PC-9 (cell line): ENCODE measurements at regions not wholly inside any gene's neighbourhood (a gene's known extent, or its start where the extent isn't known, plus 50 kb on each side); places are given as distances from the start of the nearest gene placed in this dataset.

Experiments used
- BruUV-seq: library from RNA; stranded (reverse); fragments of 400-500 nt; replicated peaks from 2 replicates; lab custom pipeline; 2021; lab: Mats Ljungman, UMichigan
- CTCF ChIA-PET: fragments of 300-600 bp; sonication (Branson Sonifier 250); formaldehyde crosslinking; loops from one replicate; lab custom pipeline; 2022; ENCODE audit warnings: antibody characterized with exemption; lab: Charles Lee
- POLR2A ChIA-PET: fragments of 300-600 bp; sonication (Branson Sonifier 250); formaldehyde crosslinking; loops from one replicate; lab custom pipeline; 2022; ENCODE audit warnings: antibody characterized with exemption; ENCODE audit not compliant: unreplicated experiment; lab: Charles Lee
- DNase-seq, 2 experiments: peaks; one replicate each; pipeline versions ENCODE4 v3.0.0 to v3.0.0-alpha.2; 2015 to 2022; ENCODE audit warnings: mixed read lengths in 1 of 2
- H2AFZ ChIP-seq: fragments of 200-600 bp; sonication (generic); 2 replicates; pipeline ENCODE4 v1.8.1; 2017; ENCODE audit warnings: antibody characterized with exemption
- H3F3A ChIP-seq: fragments of 200-600 bp; sonication (generic); 2 replicates; pipeline ENCODE4 v1.8.1; 2017; ENCODE audit warnings: antibody characterized with exemption, mild to moderate bottlenecking, low read depth; ENCODE audit not compliant: insufficient read depth
- H3K27ac ChIP-seq: fragments of 200-600 bp; sonication (generic); 2 replicates; pipeline ENCODE4 v1.6.1; 2016; ENCODE audit warnings: mixed run types
- H3K27me3 ChIP-seq: fragments of 200-600 bp; sonication (generic); 2 replicates; pipeline ENCODE4 v1.6.1; 2016; ENCODE audit warnings: low read depth, mixed run types; ENCODE audit not compliant: insufficient read depth
- H3K36me3 ChIP-seq: fragments of 200-600 bp; sonication (generic); 2 replicates; pipeline ENCODE4 v1.6.1; 2016; ENCODE audit warnings: low read depth, mixed run types
- H3K4me1 ChIP-seq: fragments of 200-600 bp; sonication (generic); replicated peaks from 2 replicates; pipeline ENCODE4 v1.6.1; 2016; ENCODE audit warnings: mixed run types; ENCODE audit not compliant: insufficient read depth
- H3K4me2 ChIP-seq: fragments of 200-600 bp; sonication (generic); 2 replicates; pipeline ENCODE4 v1.6.1; 2017; ENCODE audit warnings: mixed run types
- H3K4me3 ChIP-seq: fragments of 200-600 bp; sonication (generic); 2 replicates; pipeline ENCODE4 v1.6.1; 2016; ENCODE audit warnings: mixed run types
- H3K79me2 ChIP-seq: fragments of 200-600 bp; sonication (generic); 2 replicates; pipeline ENCODE4 v1.6.1; 2017; ENCODE audit warnings: low read depth, mixed run types
- H3K9me2 ChIP-seq: fragments of 200-600 bp; sonication (generic); 2 replicates; pipeline ENCODE4 v1.8.1; 2017; ENCODE audit warnings: mild to moderate bottlenecking; ENCODE audit not compliant: insufficient read depth
- H3K9me3 ChIP-seq: fragments of 200-600 bp; sonication (generic); 2 replicates; pipeline ENCODE4 v1.8.1; 2016; ENCODE audit warnings: low read depth; ENCODE audit not compliant: insufficient read depth
- H4K20me1 ChIP-seq: fragments of 200-600 bp; sonication (generic); 2 replicates; pipeline ENCODE4 v1.8.1; 2017; ENCODE audit not compliant: insufficient read depth
- EZH2 ChIP-seq: fragments of 200-600 bp; sonication (generic); IDR thresholded peaks from 2 replicates; pipeline ENCODE4 v1.8.0; 2017; ENCODE audit warnings: antibody characterized with exemption, low read depth
- intact Hi-C: fragments of 100-400 bp; cut with micrococcal nuclease; formaldehyde crosslinking; loops from one replicate; pipeline ENCODE4 v1.10.0; 2022; ENCODE audit not compliant: unreplicated experiment
- TF ChIP-seq, protein P1 (sequence below): fragments of 200-600 bp; sonication (generic); conservative IDR thresholded peaks from 2 replicates; pipeline ENCODE4 v1.6.1; 2017; ENCODE audit warnings: mixed run types, antibody characterized with exemption, mild to moderate bottlenecking, moderate library complexity

DNA sequence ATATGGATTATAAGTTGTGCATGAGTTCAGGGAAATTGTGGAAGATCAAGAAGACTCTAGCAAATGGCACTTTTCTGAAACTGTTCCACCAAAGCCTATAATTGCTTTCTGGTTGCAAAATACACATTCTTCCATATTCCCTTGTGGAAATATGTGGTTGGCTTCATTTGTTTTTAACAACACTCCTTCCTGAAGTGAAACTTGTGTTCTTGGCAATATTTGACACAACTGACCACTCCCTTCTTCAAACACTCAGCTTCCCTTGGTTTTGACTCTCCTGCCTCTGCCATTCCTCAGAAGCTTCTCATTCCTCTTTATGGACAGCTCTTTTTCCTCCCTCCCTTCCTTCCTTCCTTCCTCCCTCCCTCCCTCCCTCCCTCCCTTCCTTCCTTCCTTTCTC lies 192.3 kb downstream of the PMAIP1 start:
- no TSS peak for BruUV-seq
- TF ChIP-seq EZH2: no peak
- TF ChIP-seq, protein P1, sequence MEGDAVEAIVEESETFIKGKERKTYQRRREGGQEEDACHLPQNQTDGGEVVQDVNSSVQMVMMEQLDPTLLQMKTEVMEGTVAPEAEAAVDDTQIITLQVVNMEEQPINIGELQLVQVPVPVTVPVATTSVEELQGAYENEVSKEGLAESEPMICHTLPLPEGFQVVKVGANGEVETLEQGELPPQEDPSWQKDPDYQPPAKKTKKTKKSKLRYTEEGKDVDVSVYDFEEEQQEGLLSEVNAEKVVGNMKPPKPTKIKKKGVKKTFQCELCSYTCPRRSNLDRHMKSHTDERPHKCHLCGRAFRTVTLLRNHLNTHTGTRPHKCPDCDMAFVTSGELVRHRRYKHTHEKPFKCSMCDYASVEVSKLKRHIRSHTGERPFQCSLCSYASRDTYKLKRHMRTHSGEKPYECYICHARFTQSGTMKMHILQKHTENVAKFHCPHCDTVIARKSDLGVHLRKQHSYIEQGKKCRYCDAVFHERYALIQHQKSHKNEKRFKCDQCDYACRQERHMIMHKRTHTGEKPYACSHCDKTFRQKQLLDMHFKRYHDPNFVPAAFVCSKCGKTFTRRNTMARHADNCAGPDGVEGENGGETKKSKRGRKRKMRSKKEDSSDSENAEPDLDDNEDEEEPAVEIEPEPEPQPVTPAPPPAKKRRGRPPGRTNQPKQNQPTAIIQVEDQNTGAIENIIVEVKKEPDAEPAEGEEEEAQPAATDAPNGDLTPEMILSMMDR: no peak
- DNase-seq: no peak
- intact Hi-C loops: no loop called here
- H3K36me3 ChIP-seq: no peaks in the 10 kb centered on the region
- H3K4me2 ChIP-seq: no peak overlapping the region
- H3K4me3 ChIP-seq: no peak overlapping the region
- POLR2A ChIA-PET: no interaction called here
- H3K27me3 ChIP-seq: no peaks in the 10 kb centered on the region
- H4K20me1 ChIP-seq: no peaks in the 10 kb centered on the region; the same call in 1 of the 2 replicates
- H3K4me1 ChIP-seq: no peaks in the 10 kb centered on the region
- CTCF ChIA-PET: no interaction called here
- H3K27ac ChIP-seq: no peak overlapping the region
- no peaks in the 10 kb centered on the region for H3K9me3 ChIP-seq
- H3F3A ChIP-seq: no peaks in the 10 kb centered on the region
- H3K9me2 ChIP-seq: no peaks in the 10 kb centered on the region
- H2AFZ ChIP-seq: no peak overlapping the region
- H3K79me2 ChIP-seq: no peaks in the 10 kb centered on the region

DNA sequence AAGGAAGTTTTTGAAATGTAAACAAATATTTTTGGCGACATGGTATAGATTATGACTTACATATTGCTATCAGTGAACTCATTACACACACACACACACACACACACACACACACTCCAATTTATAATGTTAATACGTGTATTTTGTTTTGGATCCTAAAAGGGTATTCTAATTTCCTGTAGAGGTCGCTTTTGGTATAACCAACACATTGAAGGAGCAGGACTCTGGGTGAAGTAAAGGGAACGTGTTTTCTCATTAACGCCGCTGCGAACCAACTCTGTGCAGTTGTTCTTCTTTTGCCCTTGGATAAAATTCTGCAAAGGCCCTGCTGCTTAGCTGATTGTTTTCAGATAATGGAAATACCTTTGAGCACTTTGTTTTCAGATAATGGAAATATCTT lies 190.4 kb downstream of the PMAIP1 start:
- DNase-seq: no peak
- Histone ChIP-seq H3K4me1 (no peaks in the 10 kb centered on the region), H3K36me3 (no peaks in the 10 kb centered on the region), H3K27me3 (no peaks in the 10 kb centered on the region), H3K4me3 (no peak overlapping the region), H4K20me1 (no peaks in the 10 kb centered on the region; the same call in 1 of the 2 replicates), H3K27ac (no peak overlapping the region), H3K9me3 (no peaks in the 10 kb centered on the region), H3K79me2 (no peaks in the 10 kb centered on the region), H3F3A (no peaks in the 10 kb centered on the region), H3K9me2 (no peaks in the 10 kb centered on the region), H2AFZ (no peak overlapping the region), H3K4me2 (no peak overlapping the region)
- TF ChIP-seq, protein P1: no peak
- no peak for TF ChIP-seq EZH2
- CTCF ChIA-PET: no interaction called here
- BruUV-seq: no TSS peak
- intact Hi-C loops: no loop called here
- POLR2A ChIA-PET: no interaction called here

DNA sequence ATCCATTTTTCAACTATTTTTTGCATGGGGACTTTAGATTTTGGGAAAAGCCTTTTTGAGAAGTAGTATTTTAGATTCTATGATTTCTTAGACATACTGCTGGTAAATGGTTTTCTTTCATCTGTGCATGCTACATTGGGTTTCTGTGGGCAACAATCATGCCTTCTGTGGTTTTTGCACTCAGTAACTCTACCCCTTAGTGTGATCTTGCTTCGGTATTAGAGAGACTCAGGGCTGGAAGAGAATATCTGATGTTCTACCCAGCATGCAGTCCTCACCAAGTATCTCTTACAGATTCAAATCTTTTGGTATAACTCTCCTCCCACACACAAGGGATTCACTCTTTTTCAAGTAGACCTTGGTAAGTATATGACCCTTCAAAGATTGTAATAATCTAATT lies 183.0 kb downstream of the PMAIP1 start:
- no peaks in the 10 kb centered on the region for H3K4me1 ChIP-seq
- BruUV-seq: no TSS peak
- H3K79me2 ChIP-seq: no peaks in the 10 kb centered on the region
- DNase-seq: no peak
- ChIA-PET POLR2A (no interaction called here), CTCF (no interaction called here)
- no peak overlapping the region for H3K4me2 ChIP-seq
- H2AFZ ChIP-seq: no peak overlapping the region
- H3K9me2 ChIP-seq: no peaks in the 10 kb centered on the region
- H3K4me3 ChIP-seq: no peak overlapping the region
- intact Hi-C loops: no loop called here
- no peaks in the 10 kb centered on the region for H3K27me3 ChIP-seq
- no peaks in the 10 kb centered on the region for H3F3A ChIP-seq
- H4K20me1 ChIP-seq: no peaks in the 10 kb centered on the region
- H3K9me3 ChIP-seq: no peaks in the 10 kb centered on the region
- TF ChIP-seq EZH2: no peak
- TF ChIP-seq, protein P1: no peak
- H3K27ac ChIP-seq: no peak overlapping the region
- H3K36me3 ChIP-seq: no peaks in the 10 kb centered on the region
